ENCODE measurements at regions not wholly inside any gene's neighbourhood (a gene's known extent, or its start where the extent isn't known, plus 50 kb on each side); places are given as distances from the start of the nearest gene placed in this dataset.

GRCh38 chr9:17927616-17928015, 348.8 kb downstream of the SH3GL2 start:
- H3K27me3 ChIP-seq (ENCODE audit: control insufficient read depth in 2 of 2, insufficient read depth in 2 of 2, low read length in 2 of 2) = no peaks in the 10 kb centered on the region
- BruUV-seq (replicated peaks) = no TSS peak
- POLR2A ChIA-PET = no interaction called here
- intact Hi-C loops (cut with micrococcal nuclease) (no loop called here), in situ Hi-C loops (cut with MboI) (no loop called here)
- no peaks in the 10 kb centered on the region for H3K9me1 ChIP-seq (ENCODE audit: control insufficient read depth, insufficient read depth, low read length)
- H3K36me3 ChIP-seq (ENCODE audit: control insufficient read depth, insufficient read depth, low read length) = no peaks in the 10 kb centered on the region
- ATAC-seq (no peak), DNase-seq (ENCODE audit: extremely low read depth in 1 of 4, low spot score in 3 of 4) (no peak), FAIRE-seq (no peak)
- H3K4me2 ChIP-seq (ENCODE audit: insufficient read depth, low read length) = no peak overlapping the region
- H3K79me2 ChIP-seq (ENCODE audit: control insufficient read depth, insufficient read depth, low read length) = no peaks in the 10 kb centered on the region
- no peak overlapping the region for H3K4me3 ChIP-seq
- CTCF ChIA-PET (ENCODE audit: low intra/inter-chr PET ratio) = no interaction called here
- no peak overlapping the region for H3K9ac ChIP-seq (ENCODE audit: insufficient read depth in 1 of 2, low read depth in 2 of 2, low read length in 2 of 2)
- H3K27ac ChIP-seq (ENCODE audit: extremely low read depth, low read depth, low read length) = no peak overlapping the region
- H3K4me1 ChIP-seq (replicated peaks in 1 of 2; ENCODE audit: control insufficient read depth in 2 of 2, insufficient read depth in 2 of 2, low read length in 2 of 2) = no peaks in the 10 kb centered on the region
- H4K20me1 ChIP-seq (replicated peaks; ENCODE audit: control insufficient read depth, insufficient read depth, low read length) = no peaks in the 10 kb centered on the region
- H3K9me3 ChIP-seq (replicated peaks; ENCODE audit: control insufficient read depth, insufficient read depth, low read depth, low read length) = no peaks in the 10 kb centered on the region
- H2AFZ ChIP-seq (ENCODE audit: low read depth, low read length) = no peak overlapping the region
- no peak for TF ChIP-seq JUND (IDR thresholded peaks at IDR 0.05; ENCODE audit: borderline replicate concordance, low read depth, low read length)
- TF ChIP-seq JUND (tag; IDR thresholded peaks at IDR 0.05; ENCODE audit: borderline replicate concordance, low read depth, low read length) = no peak
- TF ChIP-seq CREBBP (IDR thresholded peaks at IDR 0.05; ENCODE audit: low read depth, low read length) = no peak
- TF ChIP-seq PHTF2 (CRISPR knock-in tag; IDR thresholded peaks at IDR 0.05) = no peak
- no peak for TF ChIP-seq ZNF354B (CRISPR knock-in tag; IDR thresholded peaks at IDR 0.05)
- no peak for TF ChIP-seq RBFOX2 (IDR thresholded peaks at IDR 0.05; ENCODE audit: low read depth, low read length)
- TF ChIP-seq SRF (CRISPR knock-in tag; IDR thresholded peaks at IDR 0.05) = no peak
- TF ChIP-seq RREB1 (CRISPR knock-in tag; IDR thresholded peaks at IDR 0.05) = no peak
- TF ChIP-seq ASH1L (IDR thresholded peaks at IDR 0.05; ENCODE audit: borderline replicate concordance, low read depth, partially characterized antibody) = no peak
- TF ChIP-seq KAT2B (IDR thresholded peaks at IDR 0.05; ENCODE audit: low read depth, low read length) = no peak
- no peak for TF ChIP-seq ZNF75A (CRISPR knock-in tag; IDR thresholded peaks at IDR 0.05)
- no peak for TF ChIP-seq ZNF274 (IDR thresholded peaks at IDR 0.05; ENCODE audit: borderline replicate concordance, low read depth, low read length)
- no peak for TF ChIP-seq ZNF695 (CRISPR knock-in tag; IDR thresholded peaks at IDR 0.05)
- TF ChIP-seq SMARCA5 (IDR thresholded peaks at IDR 0.05) = no peak
- TF ChIP-seq RBM17 (IDR thresholded peaks at IDR 0.05; ENCODE audit: borderline replicate concordance, low read depth, low read length) = no peak
- TF ChIP-seq TCF7 (IDR thresholded peaks at IDR 0.05; ENCODE audit: borderline replicate concordance) = no peak
- TF ChIP-seq ZBTB5 (IDR thresholded peaks at IDR 0.05) = no peak
- no peak for TF ChIP-seq DLX4 (CRISPR knock-in tag; IDR thresholded peaks at IDR 0.05)

Data from K562 (cell line).